ENCODE measurements at regions not wholly inside any gene's neighbourhood (a gene's known extent, or its start where the extent isn't known, plus 50 kb on each side); places are given as distances from the start of the nearest gene placed in this dataset.

DNA sequence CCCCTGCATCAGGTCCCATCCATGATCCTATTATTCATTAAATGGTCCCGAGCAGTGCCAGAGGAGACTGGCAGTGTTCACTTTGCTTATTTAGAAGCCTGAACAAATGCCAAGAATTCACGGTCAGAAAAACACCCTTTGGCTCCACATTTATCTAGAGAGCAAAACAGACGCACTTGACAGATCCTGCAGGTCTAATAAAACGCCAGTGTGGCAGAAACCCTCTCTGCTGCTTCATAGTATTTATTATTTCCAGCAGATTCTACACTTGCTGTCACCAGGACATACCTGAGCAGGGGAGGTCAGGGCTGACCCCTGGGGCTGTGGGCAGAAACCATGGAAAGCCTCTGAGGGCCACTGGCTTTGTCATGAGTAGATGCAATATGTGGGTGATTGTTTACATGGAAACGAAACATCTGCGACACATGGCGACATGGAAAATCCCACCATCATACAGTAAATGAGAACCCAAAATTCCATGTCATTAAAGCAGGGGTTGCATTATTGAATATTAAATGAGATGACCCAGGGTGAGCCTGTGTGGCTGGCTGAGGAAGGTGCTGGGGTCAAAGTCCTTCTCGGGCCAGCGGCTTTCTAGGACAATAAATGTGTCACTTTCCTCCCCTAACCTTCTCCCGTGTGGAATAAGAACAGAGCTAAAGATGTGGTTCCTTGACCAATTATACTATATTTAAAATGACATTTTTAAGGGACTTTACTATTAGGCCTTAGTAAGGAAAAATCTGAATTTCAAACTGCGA lies 205.9 kb upstream of the SVIL start:
- H3K36me3 Mint-ChIP-seq (ENCODE audit: insufficient read depth in 1 of 3, low read depth in 3 of 3), result peaks cover 0 to 5% (median 0%) of the 10 kb centered on the region in 3 experiments; a peak in 1 of 7 replicates
- Histone ChIP-seq H3T11ph (ENCODE audit: low read length) (no peak overlapping the region), H4K8ac (replicated peaks; ENCODE audit: insufficient read length, low read depth, low read length) (no peak overlapping the region), H3K18ac (ENCODE audit: insufficient read length, low read depth, low read length) (peak overlapping the region; percentile 3), H3K27me3 (ENCODE audit: insufficient read depth, low read length) (no peaks in the 10 kb centered on the region), H3K56ac (ENCODE audit: insufficient read length, low read depth, low read length) (no peak overlapping the region), H2AK5ac (ENCODE audit: insufficient read length, low read length) (no peak overlapping the region), H3K23ac (ENCODE audit: insufficient read length, low read depth, low read length) (no peak overlapping the region), H3K9ac (ENCODE audit: extremely low read depth, insufficient read length, low read length) (no peak overlapping the region), H3K14ac (ENCODE audit: insufficient read depth, low read length) (no peak overlapping the region), H3K27ac (ENCODE audit: insufficient read length, low read depth, low read length) (no peak overlapping the region), H3K4ac (ENCODE audit: low read depth, low read length) (no peak overlapping the region), H3K9me3 (ENCODE audit: control insufficient read depth, low read depth, low read length) (no peaks in the 10 kb centered on the region), H3K4me1 (ENCODE audit: insufficient read depth, low read length) (peaks cover 3% of the 10 kb centered on the region; the same call in 1 of the 2 replicates), H3K79me1 (ENCODE audit: insufficient read depth, low read depth, low read length, poor library complexity, severe bottlenecking) (no peaks in the 10 kb centered on the region), H2BK15ac (ENCODE audit: low read depth, low read length) (no peak overlapping the region), H2BK12ac (ENCODE audit: insufficient read length, low read depth, low read length) (no peak overlapping the region), H3K4me2 (ENCODE audit: insufficient read depth, insufficient read length, low read length) (no peak overlapping the region), H4K5ac (ENCODE audit: insufficient read length, low read depth, low read length) (no peak overlapping the region), H4K91ac (ENCODE audit: insufficient read length, low read depth, low read length) (no peak overlapping the region), H2BK120ac (ENCODE audit: low read depth, low read length, poor library complexity, severe bottlenecking) (no peak overlapping the region), H2BK5ac (ENCODE audit: insufficient read length, low read length) (no peak overlapping the region), H3K23me2 (ENCODE audit: insufficient read length, low read depth, low read length, poor library complexity, severe bottlenecking) (no peaks in the 10 kb centered on the region), H3K79me2 (ENCODE audit: insufficient read depth, low read length) (no peaks in the 10 kb centered on the region), H4K20me1 (ENCODE audit: control insufficient read depth, insufficient read depth, insufficient read length) (no peaks in the 10 kb centered on the region), H2BK20ac (ENCODE audit: low read depth, low read length, poor library complexity, severe bottlenecking) (no peak overlapping the region), H2AFZ (ENCODE audit: low read length) (no peak overlapping the region)
- no peak overlapping the region for H3K4me3 Mint-ChIP-seq
- DNase-seq, result no peak
- H3K27ac Mint-ChIP-seq, result no peak overlapping the region
- no peaks in the 10 kb centered on the region; the same call in none of the 2 replicates for H3K27me3 Mint-ChIP-seq (ENCODE audit: low read depth)
- TF ChIP-seq, protein P1, sequence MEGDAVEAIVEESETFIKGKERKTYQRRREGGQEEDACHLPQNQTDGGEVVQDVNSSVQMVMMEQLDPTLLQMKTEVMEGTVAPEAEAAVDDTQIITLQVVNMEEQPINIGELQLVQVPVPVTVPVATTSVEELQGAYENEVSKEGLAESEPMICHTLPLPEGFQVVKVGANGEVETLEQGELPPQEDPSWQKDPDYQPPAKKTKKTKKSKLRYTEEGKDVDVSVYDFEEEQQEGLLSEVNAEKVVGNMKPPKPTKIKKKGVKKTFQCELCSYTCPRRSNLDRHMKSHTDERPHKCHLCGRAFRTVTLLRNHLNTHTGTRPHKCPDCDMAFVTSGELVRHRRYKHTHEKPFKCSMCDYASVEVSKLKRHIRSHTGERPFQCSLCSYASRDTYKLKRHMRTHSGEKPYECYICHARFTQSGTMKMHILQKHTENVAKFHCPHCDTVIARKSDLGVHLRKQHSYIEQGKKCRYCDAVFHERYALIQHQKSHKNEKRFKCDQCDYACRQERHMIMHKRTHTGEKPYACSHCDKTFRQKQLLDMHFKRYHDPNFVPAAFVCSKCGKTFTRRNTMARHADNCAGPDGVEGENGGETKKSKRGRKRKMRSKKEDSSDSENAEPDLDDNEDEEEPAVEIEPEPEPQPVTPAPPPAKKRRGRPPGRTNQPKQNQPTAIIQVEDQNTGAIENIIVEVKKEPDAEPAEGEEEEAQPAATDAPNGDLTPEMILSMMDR (conservative IDR thresholded peaks at IDR 0.05), result no peak
- no CpG with 5 or more reads among the region's 11 CpGs for WGBS (ENCODE audit: extremely low coverage, insufficient read length, low lambda C conversion rate)
- H3K4me1 Mint-ChIP-seq, result peaks cover 18 to 24% of the 10 kb centered on the region in 2 experiments
- H3K9me3 Mint-ChIP-seq, result peaks cover 0 to 3% of the 10 kb centered on the region in 2 experiments; a peak in 3 of 5 replicates
